Activated CD4-positive, alpha-beta memory T cell treated with anti-CD3 and anti-CD28 coated beads for 36 hours (primary cell): ENCODE measurements at regions not wholly inside any gene's neighbourhood (a gene's known extent, or its start where the extent isn't known, plus 50 kb on each side); places are given as distances from the start of the nearest gene placed in this dataset.
"Not testable (repeated sequence)": the region's sequence is repeated elsewhere in the genome, so short reads cannot be mapped to it uniquely, and the experiment has no call there.

Source experiments
- CTCF ChIA-PET: fragments of 350-600 bp; sonication (Branson Sonifier 250); formaldehyde crosslinking; loops from one replicate; lab custom pipeline; 2021; ENCODE audit warnings: antibody characterized with exemption, inconsistent platforms; lab: Charles Lee
- POLR2A ChIA-PET: fragments of 350-600 bp; sonication (Branson Sonifier 250); formaldehyde crosslinking; loops from one replicate; lab custom pipeline; 2021; ENCODE audit warnings: antibody characterized with exemption; lab: Charles Lee
- DNase-seq: peaks from one replicate; pipeline ENCODE4 v3.0.0-alpha.2; 2020
- H3K27ac Mint-ChIP-seq: one replicate; pipeline ENCODE4 v1.8.0; 2021; ENCODE audit warnings: mixed read lengths
- H3K27me3 Mint-ChIP-seq: one replicate; pipeline ENCODE4 v1.8.0; 2021; ENCODE audit warnings: mixed read lengths
- H3K36me3 Mint-ChIP-seq: one replicate; pipeline ENCODE4 v1.8.0; 2021; ENCODE audit warnings: mixed read lengths
- H3K4me1 Mint-ChIP-seq: one replicate; pipeline ENCODE4 v1.8.0; 2021; ENCODE audit warnings: low read depth, mixed read lengths
- H3K4me3 Mint-ChIP-seq: one replicate; pipeline ENCODE4 v1.8.0; 2021; ENCODE audit warnings: mild to moderate bottlenecking, mixed read lengths
- H3K9me3 Mint-ChIP-seq: one replicate; pipeline ENCODE4 v1.8.0; 2021; ENCODE audit warnings: mixed read lengths
- intact Hi-C: fragments of 100-400 bp; cut with micrococcal nuclease; formaldehyde crosslinking; loops from one replicate; pipeline ENCODE4 v1.15.1; 2023

DNA sequence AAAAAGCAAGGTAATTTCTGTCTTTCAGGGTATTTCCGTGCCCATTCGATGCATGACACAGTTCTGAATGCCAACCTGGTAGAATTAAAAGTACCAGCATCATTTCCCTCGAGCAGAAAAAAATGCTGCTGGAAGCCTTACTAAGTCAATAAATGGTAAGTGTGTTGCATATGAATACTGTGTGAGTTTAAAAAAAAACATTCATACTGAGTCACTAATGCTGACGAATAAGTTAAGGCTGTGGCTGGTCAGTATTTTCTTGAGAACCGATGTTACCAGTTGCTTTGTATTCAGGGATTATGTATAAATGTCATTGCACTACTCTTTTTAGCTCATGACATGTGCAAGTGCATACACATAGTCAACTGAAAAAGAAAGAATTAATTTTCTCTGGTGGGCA is 710.2 kb downstream of the TRHDE start:
- Mint-ChIP-seq H3K9me3 (peaks cover 9% of the 10 kb centered on the region), H3K4me3 (no peak overlapping the region), H3K27ac (no peak overlapping the region), H3K36me3 (no peaks in the 10 kb centered on the region), H3K4me1 (no peaks in the 10 kb centered on the region), H3K27me3 (no peaks in the 10 kb centered on the region)
- no peak for DNase-seq
- CTCF ChIA-PET = no interaction called here
- intact Hi-C loops = no loop called here
- POLR2A ChIA-PET = no interaction called here

DNA sequence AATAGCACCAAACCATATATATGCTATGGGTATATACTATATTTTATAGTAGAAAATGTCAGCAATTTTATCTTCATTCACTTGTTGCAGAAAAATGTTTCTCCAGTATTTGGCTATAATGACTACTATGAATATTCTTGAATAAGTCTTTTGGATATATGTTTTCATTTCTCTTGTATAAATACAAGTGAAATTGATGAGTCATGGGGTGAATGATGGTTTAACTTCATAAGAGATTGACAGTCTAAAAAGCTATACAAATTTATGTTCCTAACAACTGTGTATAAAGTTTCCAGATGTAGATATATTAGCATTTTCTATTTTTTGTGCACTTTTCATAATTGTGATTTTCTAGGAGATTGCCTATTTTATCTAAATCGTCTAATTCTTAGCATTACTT is 714.8 kb downstream of the TRHDE start:
- ChIA-PET POLR2A (no interaction called here), CTCF (no interaction called here)
- Mint-ChIP-seq H3K27ac (no peak overlapping the region), H3K4me1 (no peaks in the 10 kb centered on the region), H3K36me3 (no peaks in the 10 kb centered on the region), H3K4me3 (no peak overlapping the region), H3K27me3 (no peaks in the 10 kb centered on the region), H3K9me3 (peaks cover 6% of the 10 kb centered on the region)
- DNase-seq = no peak
- intact Hi-C loops = no loop called here

DNA sequence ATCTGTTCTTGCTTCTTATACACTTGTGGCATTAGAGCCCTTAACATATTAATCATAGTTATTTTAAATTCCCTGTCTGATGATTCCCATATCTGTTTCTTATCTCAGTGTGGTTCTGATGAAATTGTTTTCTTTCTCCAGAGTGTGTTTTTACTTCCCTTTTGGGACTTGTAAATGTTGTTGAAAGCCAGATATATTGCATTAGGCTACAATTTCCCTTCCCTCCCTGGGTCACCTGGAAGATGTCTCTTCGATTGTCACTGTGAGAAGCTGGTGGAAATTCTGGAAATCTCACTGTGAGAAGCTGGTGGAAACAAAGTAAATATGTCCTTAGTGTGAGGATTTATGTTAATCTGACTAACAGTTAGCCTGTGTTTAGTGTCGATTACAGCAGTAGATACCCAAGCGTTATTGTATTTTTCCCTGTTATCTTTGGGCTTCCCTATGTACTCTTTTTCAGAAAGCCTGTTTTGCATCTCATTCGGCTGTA is 717.3 kb downstream of the TRHDE start:
- no peaks in the 10 kb centered on the region for H3K27me3 Mint-ChIP-seq
- no peak overlapping the region for H3K27ac Mint-ChIP-seq
- CTCF ChIA-PET = no interaction called here
- no peaks in the 10 kb centered on the region for H3K36me3 Mint-ChIP-seq
- H3K4me3 Mint-ChIP-seq = no peak overlapping the region
- peaks cover 8% of the 10 kb centered on the region for H3K9me3 Mint-ChIP-seq
- intact Hi-C loops = no loop called here
- no peaks in the 10 kb centered on the region for H3K4me1 Mint-ChIP-seq
- POLR2A ChIA-PET = no interaction called here
- DNase-seq = no peak

DNA sequence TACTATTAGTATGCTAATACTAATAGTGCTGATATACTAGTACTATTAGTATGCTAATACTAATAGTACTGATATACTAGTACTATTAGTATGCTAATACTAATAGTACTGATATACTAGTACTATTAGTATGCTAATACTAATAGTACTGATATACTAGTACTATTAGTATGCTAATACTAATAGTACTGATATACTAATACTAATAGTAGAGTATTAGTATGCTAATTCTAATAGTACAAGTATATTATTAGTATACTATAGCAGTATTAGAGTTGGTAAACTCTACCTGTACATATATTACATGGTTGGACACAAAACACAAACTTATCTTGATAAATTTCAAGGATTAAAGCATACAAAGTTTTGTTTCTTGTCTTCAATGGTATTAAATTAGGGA is 722.9 kb downstream of the TRHDE start:
- CTCF ChIA-PET, intact Hi-C loops, H3K27me3 Mint-ChIP-seq, DNase-seq, POLR2A ChIA-PET, H3K27ac Mint-ChIP-seq, H3K36me3 Mint-ChIP-seq, H3K4me1 Mint-ChIP-seq, H3K4me3 Mint-ChIP-seq, H3K9me3 Mint-ChIP-seq: not testable (repeated sequence)

DNA sequence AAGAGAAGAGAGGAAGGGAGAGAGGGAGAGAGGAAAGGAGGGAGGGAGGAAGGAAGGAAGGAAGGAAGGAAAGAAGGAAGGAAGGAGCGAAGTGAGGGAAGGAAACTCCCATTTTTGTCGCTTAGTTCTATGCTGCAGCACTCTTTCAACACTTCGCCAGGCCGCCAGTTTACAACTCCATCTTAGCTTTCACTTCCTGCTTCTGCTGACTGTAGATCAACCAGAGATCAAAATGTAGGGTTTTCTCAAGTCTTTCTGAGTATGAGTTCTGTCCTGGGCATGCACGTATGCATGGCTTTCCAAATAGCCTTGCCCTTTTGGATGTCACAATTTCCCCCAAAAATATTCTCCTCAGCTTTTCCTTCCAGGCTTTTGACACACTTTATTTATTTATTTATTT is 723.4 kb downstream of the TRHDE start:
- H3K36me3 Mint-ChIP-seq = no peaks in the 10 kb centered on the region
- POLR2A ChIA-PET = no interaction called here
- CTCF ChIA-PET = interaction anchor here (0.7 kb wide), 1 partner anchor 426 kb away, joined by 3 read pairs; no protein-coding TSS in a partner anchor
- DNase-seq = no peak
- no peak overlapping the region for H3K27ac Mint-ChIP-seq
- H3K4me1 Mint-ChIP-seq = no peaks in the 10 kb centered on the region
- H3K9me3 Mint-ChIP-seq = peaks cover 8% of the 10 kb centered on the region
- no peaks in the 10 kb centered on the region for H3K27me3 Mint-ChIP-seq
- intact Hi-C loops = no loop called here
- no peak overlapping the region for H3K4me3 Mint-ChIP-seq

DNA sequence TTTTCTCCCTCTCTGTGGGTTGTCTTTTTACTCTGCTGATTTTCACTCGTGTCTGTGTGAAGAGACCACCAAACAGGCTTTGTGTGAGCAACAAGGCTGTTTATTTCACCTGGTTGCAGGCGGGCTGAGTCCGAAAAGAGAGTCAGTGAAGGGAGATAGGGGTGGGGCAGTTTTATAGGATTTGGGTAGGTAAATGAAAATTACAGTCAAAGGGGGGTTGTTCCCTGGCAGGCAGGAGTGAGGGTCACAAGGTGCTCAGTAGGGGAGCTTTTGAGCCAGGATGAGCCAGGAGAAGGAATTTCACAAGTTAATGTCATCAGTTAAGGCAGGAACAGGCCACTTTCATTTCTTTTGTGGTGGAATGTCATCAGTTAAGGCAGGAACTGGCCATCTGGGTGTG is 729.6 kb downstream of the TRHDE start:
- DNase-seq, POLR2A ChIA-PET, H3K4me3 Mint-ChIP-seq, H3K36me3 Mint-ChIP-seq, H3K9me3 Mint-ChIP-seq, CTCF ChIA-PET, intact Hi-C loops, H3K27ac Mint-ChIP-seq, H3K4me1 Mint-ChIP-seq, H3K27me3 Mint-ChIP-seq: not testable (repeated sequence)

DNA sequence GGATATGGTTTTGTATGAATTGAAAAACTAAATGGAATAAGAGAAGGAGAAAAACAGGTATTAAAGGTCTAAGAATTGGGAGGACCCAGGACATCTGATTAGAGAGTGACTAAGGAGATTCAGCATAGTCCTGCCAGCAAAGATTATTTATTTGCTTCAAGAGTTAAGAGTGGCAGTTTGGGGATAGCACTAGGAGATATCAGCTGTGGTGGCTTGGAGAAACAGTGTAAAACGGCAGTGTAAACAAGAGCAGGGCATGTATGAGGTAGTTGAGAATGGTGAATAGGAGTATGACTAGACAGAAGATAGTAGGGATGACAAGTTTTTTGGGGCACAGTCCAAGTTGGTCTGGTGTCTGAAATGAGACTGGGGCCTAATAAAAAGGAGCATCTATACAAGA is 730.3 kb downstream of the TRHDE start:
- H3K9me3 Mint-ChIP-seq, CTCF ChIA-PET, H3K27me3 Mint-ChIP-seq: not testable (repeated sequence)

DNA sequence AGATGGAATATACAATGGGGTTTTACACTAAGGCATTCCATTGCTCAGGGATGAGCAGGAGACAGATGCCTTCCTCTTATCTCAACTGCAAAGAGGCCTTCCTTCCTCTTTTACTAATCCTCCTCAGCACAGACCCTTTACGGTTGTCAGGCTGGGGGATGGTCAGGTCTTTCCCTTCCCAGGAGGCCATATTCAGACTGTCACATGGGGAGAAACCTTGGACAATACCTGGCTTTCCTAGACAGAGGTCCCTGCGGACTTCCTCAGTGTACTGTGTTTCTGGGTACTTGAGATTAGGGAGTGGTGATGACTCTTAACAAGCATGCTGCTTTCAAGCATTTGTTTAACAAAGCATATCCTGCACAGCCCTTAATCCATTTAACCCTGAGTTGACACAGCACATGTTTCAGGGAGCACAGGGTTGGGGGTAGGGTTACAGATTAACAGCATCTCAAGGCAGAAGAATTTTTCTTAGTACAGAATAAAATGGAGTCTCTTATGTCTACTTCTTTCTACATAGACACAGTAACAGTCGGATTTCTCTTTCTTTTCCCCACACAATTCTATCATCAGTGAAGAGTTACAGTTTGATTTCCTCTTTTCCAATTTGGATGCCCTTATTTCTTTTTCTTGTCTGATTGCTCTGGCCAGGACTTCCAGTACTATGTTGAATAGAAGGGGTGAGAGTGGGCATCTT is 737.1 kb downstream of the TRHDE start:
- H3K4me3 Mint-ChIP-seq, H3K4me1 Mint-ChIP-seq, H3K27me3 Mint-ChIP-seq, DNase-seq, H3K9me3 Mint-ChIP-seq, H3K27ac Mint-ChIP-seq, H3K36me3 Mint-ChIP-seq, intact Hi-C loops, CTCF ChIA-PET, POLR2A ChIA-PET: not testable (repeated sequence)

More for the DNA sequence above, 730.3 kb downstream of the TRHDE start:
- DNase-seq, H3K36me3 Mint-ChIP-seq, POLR2A ChIA-PET, H3K27ac Mint-ChIP-seq, H3K4me1 Mint-ChIP-seq, intact Hi-C loops, H3K4me3 Mint-ChIP-seq: not testable (repeated sequence)

DNA sequence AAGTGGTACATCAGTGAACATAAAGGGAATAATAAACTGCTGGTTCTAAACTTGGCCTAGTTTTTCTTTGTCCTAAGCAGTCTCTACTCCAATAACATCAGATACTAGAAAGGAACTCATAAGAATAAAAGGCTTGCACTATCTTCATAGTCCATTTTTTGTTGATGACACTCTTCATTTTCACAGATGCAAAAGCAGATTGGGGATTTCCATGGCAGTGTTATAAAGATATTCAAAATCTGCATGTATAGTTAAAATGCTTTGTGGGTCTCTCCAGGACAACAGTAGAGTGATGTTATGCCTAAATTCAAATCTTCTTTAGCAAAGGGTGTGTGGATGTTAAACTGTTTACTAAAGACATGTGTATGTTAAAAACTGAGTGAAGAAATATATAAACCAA is 745.8 kb downstream of the TRHDE start:
- POLR2A ChIA-PET = no interaction called here

DNA sequence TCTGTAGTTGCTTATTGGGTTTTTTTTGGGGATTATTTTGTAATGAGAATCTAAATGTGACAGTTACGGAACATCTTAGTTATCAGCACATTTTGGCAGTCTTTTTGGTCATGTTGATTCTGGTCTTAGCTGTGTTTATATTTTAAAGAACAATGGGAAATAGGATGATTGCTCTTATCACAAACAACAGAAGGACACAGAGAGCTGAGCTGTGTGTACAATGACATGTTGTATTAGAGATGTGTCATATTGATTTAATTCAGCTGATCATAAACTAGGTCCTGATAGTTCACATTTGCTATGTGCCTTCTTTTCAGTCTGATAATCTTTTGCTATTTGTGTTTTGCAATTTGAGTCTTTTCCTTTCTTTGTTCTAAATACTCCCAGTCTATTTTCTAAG is 781.7 kb downstream of the TRHDE start:
- ChIA-PET CTCF (no interaction called here), POLR2A (no interaction called here)
- H3K4me1 Mint-ChIP-seq = no peaks in the 10 kb centered on the region
- no peak for DNase-seq
- no peak overlapping the region for H3K27ac Mint-ChIP-seq
- peaks cover 8% of the 10 kb centered on the region for H3K9me3 Mint-ChIP-seq
- H3K4me3 Mint-ChIP-seq = no peak overlapping the region
- no peaks in the 10 kb centered on the region for H3K36me3 Mint-ChIP-seq
- H3K27me3 Mint-ChIP-seq = no peaks in the 10 kb centered on the region
- intact Hi-C loops = no loop called here

More for the DNA sequence above, 745.8 kb downstream of the TRHDE start:
- Mint-ChIP-seq H3K4me3 (no peak overlapping the region), H3K9me3 (peaks cover 5% of the 10 kb centered on the region), H3K36me3 (no peaks in the 10 kb centered on the region), H3K27ac (no peak overlapping the region), H3K4me1 (no peaks in the 10 kb centered on the region), H3K27me3 (no peaks in the 10 kb centered on the region)
- DNase-seq = no peak
- intact Hi-C loops = no loop called here
- CTCF ChIA-PET = no interaction called here

DNA sequence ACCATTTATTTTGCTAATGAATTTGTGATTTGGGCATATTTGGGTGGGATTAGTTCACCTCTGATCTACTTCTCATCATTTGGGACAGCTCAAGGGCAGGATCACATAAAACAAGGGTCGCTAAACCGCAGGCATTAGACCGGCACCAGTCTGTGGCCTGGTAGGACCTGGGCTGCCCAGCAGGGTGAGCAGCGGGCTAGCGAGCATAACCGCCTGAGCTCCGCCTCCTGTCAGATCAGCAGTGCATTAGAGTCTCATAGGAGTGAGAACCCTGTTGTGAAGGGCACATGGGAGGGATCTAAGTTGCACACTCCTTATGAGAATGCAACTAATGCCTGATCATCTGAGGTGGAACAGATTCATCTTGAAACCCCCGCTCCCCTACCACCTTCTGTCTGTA is 785.3 kb downstream of the TRHDE start:
- no peaks in the 10 kb centered on the region for H3K36me3 Mint-ChIP-seq
- H3K4me3 Mint-ChIP-seq = no peak overlapping the region
- no peaks in the 10 kb centered on the region for H3K27me3 Mint-ChIP-seq
- no peak overlapping the region for H3K27ac Mint-ChIP-seq
- DNase-seq = no peak
- ChIA-PET CTCF (no interaction called here), POLR2A (no interaction called here)
- H3K9me3 Mint-ChIP-seq = peaks cover 8% of the 10 kb centered on the region
- H3K4me1 Mint-ChIP-seq = no peaks in the 10 kb centered on the region
- intact Hi-C loops = no loop called here

DNA sequence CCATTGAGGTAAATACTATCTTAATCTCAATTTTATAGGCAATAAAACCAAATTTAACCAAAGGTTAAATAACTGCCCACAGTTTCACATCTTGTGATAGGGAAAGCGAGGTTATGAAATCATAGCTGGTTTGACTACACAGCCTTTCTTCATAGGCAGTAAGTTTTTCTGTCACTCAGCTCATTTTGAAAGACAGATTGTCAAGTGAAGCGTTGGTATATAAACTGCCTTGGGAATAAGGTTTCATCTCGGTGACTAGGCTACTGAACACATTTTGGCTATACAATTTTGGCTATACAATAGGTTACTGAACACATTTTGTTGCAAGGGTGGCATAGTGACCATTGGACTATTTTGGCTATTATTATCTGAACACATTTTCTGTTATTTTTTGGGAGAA is 793.7 kb downstream of the TRHDE start:
- Mint-ChIP-seq H3K4me3 (no peak overlapping the region), H3K27ac (no peak overlapping the region)
- no peak for DNase-seq

DNA sequence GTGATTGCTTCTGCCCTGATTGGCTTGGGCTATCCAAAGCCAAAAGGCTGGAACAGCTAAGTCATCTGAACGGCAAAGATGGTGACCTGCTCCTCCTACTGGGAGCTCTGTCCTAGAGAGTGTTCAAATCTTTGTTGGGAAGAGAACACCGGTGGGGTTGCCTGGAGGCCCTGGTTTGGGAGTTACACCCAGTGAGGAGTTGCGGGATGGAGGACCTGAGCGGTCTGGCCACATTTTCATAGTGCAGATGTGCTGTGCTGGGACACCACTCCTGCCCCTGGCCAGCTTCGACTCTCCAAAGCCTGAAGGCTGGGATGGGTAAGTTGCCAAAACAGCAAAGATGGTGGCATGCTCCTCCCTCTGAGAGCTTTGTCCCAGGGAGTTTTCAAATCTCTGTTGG is 795.4 kb downstream of the TRHDE start:
- Mint-ChIP-seq H3K4me1 (no peaks in the 10 kb centered on the region), H3K4me3 (no peak overlapping the region), H3K9me3 (peaks cover 5% of the 10 kb centered on the region), H3K27me3 (no peaks in the 10 kb centered on the region), H3K36me3 (no peaks in the 10 kb centered on the region), H3K27ac (no peak overlapping the region)
- no peak for DNase-seq
- POLR2A ChIA-PET = no interaction called here
- CTCF ChIA-PET = no interaction called here
- intact Hi-C loops = no loop called here

More for the DNA sequence above, 793.7 kb downstream of the TRHDE start:
- Mint-ChIP-seq H3K9me3 (peaks cover under 1% of the 10 kb centered on the region), H3K27me3 (no peaks in the 10 kb centered on the region), H3K36me3 (no peaks in the 10 kb centered on the region), H3K4me1 (no peaks in the 10 kb centered on the region)
- CTCF ChIA-PET = no interaction called here
- intact Hi-C loops = no loop called here
- POLR2A ChIA-PET = no interaction called here
